NCI-H774 (cell line): ENCODE measurements at regions not wholly inside any gene's neighbourhood (a gene's known extent, or its start where the extent isn't known, plus 50 kb on each side); places are given as distances from the start of the nearest gene placed in this dataset.
"Not testable (repeated sequence)": the region's sequence is repeated elsewhere in the genome, so short reads cannot be mapped to it uniquely, and the experiment has no call there.

Experiments
- DNase-seq: peaks from one replicate; lab custom pipeline; 2025; lab: John Stamatoyannopoulos, UW

DNA sequence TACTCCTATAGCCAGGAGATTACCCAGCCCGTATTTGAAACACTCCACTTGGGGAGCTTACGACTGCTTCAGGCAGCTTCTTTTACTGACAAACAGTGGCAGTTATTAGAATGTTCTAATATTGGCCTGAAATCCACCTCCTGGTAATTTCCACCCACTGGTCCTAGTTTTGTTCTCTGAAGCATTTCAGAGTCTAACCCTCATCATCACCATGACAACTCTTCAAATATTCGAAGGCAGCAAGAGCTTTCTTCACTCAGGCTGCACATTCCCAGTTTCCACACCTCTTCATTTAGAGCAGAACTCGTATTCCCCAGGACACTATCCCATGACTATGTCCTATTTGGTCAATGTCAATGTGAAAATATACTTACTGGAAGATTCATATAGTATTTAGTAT is 325.6 kb downstream of the UBE3D start:
- peak; percentile 25 for DNase-seq

- no peak for DNase-seq
Observed at GRCh38 chr6:82741325-82741995, 324.2 kb downstream of the UBE3D start.

GRCh38 chr6:82741996-82742385 is 323.6 kb downstream of the UBE3D start:
- no peak for DNase-seq

DNA sequence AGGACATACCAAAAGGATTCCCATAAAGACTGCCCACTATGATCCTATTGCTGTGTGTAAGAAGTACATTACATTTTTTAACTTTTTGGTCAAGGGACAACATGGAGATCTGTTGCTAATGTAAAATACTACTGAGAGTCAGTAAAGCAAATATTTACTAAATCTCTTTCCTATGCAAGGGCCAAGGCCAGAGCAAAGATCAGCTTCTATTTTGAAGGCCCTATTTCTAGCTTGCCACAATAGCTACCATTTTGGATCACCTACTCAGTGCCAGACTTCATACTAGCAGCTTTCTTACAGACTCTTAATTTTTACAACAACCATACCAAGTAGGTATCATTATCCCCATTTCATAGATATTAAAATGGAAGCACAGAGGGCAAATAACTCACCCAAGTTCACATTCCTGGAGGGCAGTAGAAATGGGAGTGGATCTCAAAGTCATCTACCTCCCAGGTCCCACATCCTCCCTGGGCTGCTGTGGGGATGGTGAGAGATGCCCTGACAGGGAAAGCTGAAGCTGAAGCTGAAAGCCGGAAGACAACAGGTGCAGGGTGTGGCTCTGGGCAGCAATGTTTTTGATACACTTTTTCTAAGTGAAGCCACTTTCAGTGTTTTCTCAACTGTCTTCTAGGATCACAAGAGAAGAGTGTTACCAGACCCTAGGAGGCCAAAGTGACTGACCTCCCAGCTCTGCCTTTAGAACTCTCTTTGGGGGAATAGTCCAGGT is 321.2 kb downstream of the UBE3D start:
- no peak for DNase-seq

DNA sequence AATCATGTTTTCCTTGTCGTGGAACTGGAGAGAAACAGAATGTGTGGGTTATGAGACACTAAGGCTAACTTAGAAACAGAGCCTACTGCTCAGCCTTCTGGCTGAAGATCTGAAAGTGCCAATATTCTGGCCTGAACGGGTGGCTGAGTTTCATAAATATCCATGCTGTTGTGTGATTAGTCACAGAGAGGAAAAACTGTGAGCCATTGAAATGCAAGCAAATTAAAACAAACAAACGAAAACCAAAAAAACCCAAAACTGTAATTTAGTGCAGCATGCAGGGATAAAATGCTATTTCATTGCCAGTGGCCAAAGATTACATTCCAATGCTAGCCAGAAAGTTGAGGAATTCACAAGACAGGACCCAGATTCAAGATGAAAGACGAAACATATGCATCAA is 315.1 kb downstream of the UBE3D start:
- DNase-seq, result no peak

GRCh38 chr6:82751718-82752117 is 313.9 kb downstream of the UBE3D start:
- DNase-seq, result no peak

DNA sequence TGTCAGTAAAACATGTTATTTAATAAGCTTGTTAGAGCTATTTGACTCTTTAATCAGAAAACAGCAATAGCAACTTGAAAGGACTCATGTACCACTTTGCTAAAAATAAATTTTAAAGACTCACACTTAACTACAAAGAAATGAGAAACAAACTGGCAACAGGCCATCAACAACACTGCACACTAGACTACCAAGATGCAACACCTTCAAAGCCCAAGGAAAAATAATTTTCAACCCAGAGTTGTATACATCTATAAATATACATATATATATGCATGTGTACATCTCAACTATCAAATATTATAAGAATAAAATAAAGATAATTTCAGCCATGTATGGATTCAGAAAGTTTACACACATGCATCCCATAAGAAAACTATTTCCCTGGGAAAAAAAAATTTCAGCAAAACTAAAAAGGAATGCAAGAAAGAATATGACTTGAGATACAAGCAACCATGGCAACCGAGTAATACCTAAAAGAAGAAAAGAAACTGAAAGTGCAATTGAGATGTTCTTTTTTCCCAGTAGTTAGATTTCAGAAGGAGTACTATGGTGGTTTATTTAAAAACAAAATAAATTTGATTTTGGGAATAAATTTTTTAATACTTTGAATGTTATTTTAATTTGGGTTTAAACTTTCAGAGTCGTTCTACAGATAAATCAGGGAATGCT is 303.8 kb downstream of the UBE3D start:
- no peak for DNase-seq

DNA sequence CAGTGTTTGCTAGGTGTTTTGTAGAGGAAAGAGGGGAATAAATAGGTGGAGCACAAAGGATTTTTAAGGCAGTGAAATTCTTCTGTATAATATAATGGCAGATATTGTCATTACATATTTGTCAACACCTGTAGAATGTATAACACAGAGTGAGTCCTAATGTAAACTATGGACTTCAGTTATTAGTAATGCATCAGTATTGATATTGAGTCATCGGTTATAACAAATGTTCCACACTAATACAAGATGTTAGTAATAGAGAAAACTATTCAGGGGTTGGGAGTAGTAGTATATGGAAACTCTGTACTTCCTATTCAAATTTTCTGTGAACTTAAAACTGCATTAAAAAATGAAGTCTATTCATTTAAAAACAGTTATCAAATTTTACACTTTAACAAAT is 299.2 kb downstream of the UBE3D start:
- DNase-seq, result no peak

DNA sequence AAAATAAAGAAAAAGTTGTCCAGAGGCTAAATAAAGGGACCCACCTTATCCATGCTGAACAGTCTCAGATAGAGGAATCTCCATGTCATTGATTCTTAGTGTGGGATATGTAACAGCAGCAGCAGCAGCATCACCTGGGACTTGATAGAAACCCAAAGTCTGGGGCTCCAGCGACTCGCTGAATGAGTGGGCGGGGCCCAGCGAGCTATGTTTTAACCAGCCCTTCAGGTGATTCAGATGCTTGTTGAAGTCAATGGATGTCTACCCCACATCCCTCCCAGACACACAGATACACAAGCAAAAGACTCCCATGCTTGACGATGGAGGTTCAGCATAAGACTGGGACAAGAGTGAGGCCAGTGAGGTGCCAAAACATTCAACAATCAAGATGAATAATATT is 298.6 kb downstream of the UBE3D start:
- DNase-seq, result no peak

DNA sequence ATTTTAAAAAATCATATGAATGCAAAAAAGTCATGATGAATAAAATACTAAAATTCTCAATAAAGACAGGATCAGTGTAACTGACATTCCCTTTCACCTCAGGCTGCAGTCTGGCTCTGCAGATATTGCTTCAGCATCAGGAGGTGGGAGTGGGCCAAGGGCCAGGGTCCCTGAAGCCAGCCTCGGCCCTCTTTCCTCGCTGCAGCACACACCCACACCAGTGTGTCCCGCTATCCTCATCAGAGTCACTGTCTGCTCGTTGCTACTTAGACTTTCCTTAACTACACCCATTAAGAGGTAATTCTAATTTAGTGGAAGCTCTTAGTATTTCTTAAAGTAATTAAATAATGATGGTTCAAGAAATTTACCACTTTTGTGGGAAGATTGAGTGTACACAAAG is 298.2 kb downstream of the UBE3D start:
- no peak for DNase-seq

DNA sequence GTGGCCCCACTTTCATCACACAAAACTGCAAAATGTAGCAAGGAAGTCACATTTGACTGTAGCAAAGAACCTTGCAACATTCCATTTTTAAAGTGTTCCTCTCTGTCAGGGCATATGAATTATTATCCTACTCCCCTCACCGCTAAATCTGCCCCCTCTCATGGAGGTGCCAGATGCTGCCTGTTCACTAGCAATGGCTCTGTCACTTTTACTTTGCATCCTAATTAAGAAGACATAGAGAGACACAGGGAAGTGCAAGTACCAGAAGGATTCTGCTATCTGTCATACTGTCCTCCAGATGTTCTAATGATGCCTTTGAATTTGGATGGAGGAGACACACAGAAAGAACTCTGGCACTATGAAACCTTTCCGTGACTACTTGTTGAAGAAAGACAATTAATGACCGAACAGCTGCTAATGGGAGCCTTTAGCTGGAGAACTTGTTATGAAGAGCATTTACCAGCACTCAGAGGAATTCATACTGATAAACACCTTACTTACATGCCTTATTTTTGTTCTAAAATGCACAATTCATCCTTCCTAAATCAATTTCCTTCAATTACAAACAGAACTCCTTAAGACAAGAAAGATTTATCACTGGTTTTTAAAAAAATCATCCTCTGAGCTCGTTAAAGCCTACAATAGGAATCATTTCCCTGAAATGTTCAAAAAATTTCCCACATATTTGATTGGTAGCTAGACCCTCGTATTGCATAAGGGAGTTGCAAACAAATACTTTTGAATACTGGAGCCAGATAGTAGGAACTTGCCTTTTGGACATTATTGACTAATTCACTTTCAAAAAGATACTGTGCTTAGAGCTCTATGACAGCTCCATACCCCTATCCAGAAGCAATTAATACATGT is 292.6 kb downstream of the UBE3D start:
- DNase-seq, result no peak

DNA sequence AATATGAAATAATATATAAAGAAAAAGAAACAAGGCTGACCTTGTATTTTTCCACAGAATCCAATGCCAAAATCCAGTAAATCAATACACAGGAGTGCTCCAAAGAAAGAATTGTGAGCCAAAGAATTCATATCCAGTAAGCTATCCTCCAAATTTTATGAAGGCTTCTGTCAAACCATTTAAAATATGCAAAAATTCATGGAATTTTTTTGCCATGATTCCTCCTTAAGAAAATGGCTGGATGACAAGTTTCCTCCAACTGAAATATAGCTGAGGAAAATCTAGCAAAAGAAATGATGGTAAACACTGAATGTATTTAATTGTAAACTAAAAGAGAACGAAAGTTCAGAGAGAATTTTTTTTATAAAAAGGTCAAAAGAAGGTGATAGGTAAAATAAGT is 290.3 kb downstream of the UBE3D start:
- DNase-seq, result no peak

DNA sequence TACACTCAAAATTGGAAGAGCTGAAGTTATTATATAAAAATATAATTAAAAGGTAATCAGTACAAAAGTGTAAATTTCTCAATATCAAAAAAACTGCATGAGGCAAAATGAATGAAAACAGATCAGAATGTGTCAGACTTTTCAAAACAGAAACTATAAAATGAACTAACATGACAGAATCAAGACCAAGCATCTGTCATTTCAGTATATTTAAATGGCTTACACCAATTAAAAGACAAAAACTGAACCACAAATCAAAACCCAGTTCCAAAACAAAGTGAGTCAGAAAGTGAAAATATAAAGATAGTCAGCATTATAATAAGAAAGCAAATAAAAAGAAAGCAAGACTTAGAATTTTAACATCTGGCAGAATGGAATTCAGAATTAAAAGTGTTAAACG is 289.7 kb downstream of the UBE3D start:
- no peak for DNase-seq

- no peak for DNase-seq
Observed at GRCh38 chr6:82779041-82779440, 286.6 kb downstream of the UBE3D start.

- DNase-seq, result no peak
Observed at GRCh38 chr6:82780334-82780733, 285.3 kb downstream of the UBE3D start.

DNA sequence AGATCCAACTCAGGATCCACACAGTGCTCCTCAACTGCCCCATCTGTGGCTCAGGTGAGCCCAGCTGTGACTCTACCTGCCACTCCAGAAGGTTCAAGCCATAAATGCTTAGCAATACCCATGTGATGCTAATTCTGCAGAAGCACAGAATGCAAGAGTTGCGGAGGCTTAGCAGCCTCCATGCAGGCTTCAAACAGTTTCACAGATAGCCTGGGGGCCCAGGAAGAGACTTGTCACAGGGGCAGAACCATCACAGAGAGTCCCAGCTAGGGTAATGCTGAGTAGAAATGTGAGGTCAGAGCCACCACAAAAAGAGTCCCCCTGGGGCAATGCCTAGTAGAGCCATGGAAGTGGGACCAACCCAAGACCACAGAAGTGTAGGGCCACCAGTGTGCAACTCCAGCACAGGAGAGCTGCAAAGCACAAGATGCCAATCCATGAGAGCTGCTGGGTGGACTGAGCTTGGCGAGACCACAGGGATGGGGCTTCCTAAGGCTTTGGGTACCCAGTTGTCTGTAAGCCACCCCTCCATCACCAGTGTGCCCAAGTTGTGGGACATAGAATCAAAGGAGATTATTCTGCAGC is 283.9 kb downstream of the UBE3D start:
- no peak for DNase-seq

DNA sequence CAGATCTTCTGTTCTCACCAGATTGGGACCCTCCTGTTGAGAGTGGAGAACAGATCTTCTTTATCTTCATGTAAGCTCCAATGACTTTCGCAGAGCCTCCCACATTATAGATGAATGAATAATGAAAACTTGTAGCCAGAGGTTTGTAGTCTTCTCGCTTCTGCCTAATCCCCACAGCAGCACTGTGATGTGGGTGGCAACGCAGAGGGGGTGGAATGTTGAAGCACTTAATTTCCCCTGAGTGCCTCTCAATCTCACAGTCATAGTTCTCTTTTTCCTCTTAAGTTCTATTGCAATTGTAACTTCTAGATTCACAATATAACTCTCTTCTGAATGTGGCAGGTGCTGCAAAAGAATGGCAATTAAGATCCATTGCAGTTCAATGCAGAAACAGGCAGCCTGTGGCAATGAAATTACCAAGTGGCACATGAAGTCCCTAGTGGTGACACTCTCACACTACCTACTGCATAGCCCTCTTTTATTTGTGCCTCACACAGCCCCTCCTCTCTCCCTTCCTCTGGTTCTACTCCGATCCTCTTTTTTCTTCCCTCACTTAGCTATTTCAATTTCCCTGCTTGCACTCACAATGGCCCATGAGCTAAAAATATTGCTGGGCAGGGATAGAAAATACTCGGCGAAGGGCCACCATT is 281.9 kb downstream of the UBE3D start:
- peak; percentile 67 for DNase-seq

DNA sequence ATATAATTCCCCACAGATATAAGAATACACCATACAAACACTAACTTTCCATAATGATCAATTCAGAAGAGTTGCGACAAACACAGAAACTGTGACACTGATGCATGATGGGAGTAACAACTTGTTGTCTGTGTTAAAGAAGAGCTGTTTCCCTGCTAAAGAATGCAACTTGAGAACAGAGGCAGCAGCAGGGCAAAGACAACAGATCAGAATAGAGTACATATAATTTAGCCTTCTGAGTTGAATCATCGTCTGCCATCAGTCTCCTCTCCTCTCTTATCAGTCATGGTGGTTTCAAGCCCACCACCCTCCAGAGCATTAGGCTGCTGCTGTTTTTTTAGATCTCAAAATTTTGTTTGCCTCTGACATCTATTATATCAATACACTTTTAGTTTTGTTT is 280.4 kb downstream of the UBE3D start:
- no peak for DNase-seq

GRCh38 chr6:82786248-82786647 is 279.4 kb downstream of the UBE3D start:
- DNase-seq, result peak; percentile 81

DNA sequence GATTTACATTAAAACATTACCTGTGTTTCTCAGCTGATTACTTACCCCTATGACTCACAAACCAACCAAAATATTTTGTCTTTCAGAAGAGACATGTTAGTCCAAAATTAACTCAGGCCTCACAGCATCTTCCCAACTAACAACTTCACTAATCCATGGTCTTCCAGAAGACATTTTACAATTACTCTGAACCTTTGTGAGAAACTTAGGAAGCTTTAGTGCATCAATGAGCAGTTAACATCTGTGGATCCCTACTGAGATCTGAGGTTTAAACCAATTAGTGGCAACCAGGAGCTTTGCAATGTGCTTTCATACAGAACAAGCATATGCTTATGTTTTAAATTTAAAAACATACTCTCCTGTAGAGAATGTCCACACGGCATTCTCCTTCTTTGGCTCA is 269.7 kb downstream of the UBE3D start:
- DNase-seq, result no peak

DNA sequence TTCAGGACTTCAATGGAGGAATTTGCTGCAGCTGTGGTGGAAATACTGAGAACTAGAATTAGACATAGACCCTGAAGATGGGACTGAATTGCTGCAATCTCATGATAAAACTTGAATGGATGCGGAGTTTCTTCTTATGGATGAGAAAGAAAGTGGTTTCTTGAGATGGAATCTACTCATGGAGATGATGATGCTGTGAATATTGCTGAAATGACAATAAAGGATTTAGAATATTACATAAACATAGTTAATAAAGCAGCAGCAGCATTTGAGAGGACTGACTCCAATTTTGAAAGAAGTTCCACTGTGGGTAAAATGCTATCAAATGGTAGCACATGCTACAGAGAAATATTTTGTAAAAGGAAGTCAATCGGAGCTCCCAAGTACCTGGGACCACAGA is 264.6 kb downstream of the UBE3D start:
- no peak for DNase-seq

GRCh38 chr6:82816243-82816642 is 249.4 kb downstream of the UBE3D start:
- DNase-seq, result not testable (repeated sequence)
